Esophagus squamous epithelium (tissue), 4 donors: ENCODE measurements at regions not wholly inside any gene's neighbourhood (a gene's known extent, or its start where the extent isn't known, plus 50 kb on each side); places are given as distances from the start of the nearest gene placed in this dataset.

Source experiments
- POLR2A ChIP-seq, 4 donors: fragments of 450-650 bp; IDR thresholded peaks; one replicate each; pipeline ENCODE4 v1.6.1; 2017; ENCODE audit warnings: antibody characterized with exemption in 4 of 4, mild to moderate bottlenecking in 4 of 4, moderate library complexity in 3 of 4
- TF ChIP-seq, protein P1 (sequence below), 6 experiments: fragments of 450-650 bp in 4 of 6; fragments of 200-600 bp in 2 of 6; sonication (generic) in 2 of 6; IDR thresholded peaks; one replicate each; pipeline ENCODE4 v1.5.1; 2016 to 2019; ENCODE audit warnings: antibody characterized with exemption in 6 of 6, mild to moderate bottlenecking in 4 of 6, moderate library complexity in 4 of 6

DNA sequence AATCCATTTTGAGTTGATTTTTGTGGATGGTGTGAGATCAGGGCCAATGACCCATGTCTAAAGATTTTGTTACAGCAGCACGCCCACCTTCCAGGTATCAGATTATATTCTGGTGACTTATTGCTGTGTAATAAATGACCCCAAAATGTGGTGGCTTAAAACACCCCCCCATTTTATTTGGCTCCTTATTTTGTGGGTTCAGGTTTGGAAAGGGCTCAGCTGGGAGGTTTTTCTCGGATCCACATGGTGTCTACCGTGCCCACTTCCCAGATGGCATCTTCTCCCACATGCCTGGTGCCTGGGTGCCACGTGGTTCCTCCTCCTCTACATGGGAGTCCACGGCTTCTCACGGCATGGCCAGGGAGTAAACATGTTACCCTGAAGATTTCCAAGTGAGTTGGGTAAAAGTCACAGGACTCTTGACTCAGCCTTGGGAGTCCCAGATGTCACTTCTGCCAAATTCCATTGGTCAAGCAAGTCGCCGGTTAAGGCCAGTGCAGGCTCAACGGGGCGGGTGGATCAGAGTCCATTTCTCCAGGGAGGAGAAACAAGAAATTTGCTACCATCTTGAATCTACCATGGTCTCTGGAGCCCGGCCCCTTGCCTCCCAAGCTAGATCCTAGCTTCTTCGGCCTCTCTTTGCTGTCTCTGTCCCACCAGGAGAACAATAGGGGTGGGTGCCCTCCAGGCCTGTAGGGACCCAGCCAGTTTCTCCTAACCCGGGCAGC, 214.3 kb downstream of the KIF26A start:
- TF ChIP-seq, protein P1, sequence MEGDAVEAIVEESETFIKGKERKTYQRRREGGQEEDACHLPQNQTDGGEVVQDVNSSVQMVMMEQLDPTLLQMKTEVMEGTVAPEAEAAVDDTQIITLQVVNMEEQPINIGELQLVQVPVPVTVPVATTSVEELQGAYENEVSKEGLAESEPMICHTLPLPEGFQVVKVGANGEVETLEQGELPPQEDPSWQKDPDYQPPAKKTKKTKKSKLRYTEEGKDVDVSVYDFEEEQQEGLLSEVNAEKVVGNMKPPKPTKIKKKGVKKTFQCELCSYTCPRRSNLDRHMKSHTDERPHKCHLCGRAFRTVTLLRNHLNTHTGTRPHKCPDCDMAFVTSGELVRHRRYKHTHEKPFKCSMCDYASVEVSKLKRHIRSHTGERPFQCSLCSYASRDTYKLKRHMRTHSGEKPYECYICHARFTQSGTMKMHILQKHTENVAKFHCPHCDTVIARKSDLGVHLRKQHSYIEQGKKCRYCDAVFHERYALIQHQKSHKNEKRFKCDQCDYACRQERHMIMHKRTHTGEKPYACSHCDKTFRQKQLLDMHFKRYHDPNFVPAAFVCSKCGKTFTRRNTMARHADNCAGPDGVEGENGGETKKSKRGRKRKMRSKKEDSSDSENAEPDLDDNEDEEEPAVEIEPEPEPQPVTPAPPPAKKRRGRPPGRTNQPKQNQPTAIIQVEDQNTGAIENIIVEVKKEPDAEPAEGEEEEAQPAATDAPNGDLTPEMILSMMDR (IDR thresholded peaks at IDR 0.05): no peak
- TF ChIP-seq POLR2A (IDR thresholded peaks at IDR 0.05): no peak
